ENCODE measurements at regions not wholly inside any gene's neighbourhood (a gene's known extent, or its start where the extent isn't known, plus 50 kb on each side); places are given as distances from the start of the nearest gene placed in this dataset.

DNA sequence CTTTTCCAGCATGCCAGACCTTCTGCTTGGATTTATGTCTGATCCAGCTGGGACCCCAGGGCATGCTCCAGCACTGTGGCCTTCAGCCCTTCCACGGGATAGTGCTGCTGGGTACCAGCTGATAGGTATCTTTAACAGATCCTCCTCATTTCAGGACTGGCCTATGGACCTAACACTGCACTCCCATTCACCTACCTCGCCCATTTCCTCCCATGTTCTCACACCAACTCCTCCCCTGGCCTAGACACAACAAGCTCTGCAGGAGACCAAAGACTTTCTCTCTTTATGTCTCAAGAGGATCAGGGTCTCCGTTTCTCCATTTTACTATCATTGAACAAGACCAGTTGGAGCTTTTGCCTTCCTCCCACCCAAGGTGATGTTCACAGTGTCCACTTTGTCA is 140.0 kb upstream of the TMCC3 start:
- H3K27me3 Mint-ChIP-seq = no peaks in the 10 kb centered on the region
- H3K27ac Mint-ChIP-seq = no peak overlapping the region
- CTCF ChIA-PET = no interaction called here
- H3K4me1 Mint-ChIP-seq (ENCODE audit: low read depth) = no peaks in the 10 kb centered on the region
- no peak for DNase-seq
- intact Hi-C loops (cut with micrococcal nuclease) = no loop called here
- H3K9me3 Mint-ChIP-seq = no peaks in the 10 kb centered on the region
- no peak overlapping the region for H3K4me3 Mint-ChIP-seq
- POLR2A ChIA-PET = no interaction called here
- no peaks in the 10 kb centered on the region for H3K36me3 Mint-ChIP-seq

DNA sequence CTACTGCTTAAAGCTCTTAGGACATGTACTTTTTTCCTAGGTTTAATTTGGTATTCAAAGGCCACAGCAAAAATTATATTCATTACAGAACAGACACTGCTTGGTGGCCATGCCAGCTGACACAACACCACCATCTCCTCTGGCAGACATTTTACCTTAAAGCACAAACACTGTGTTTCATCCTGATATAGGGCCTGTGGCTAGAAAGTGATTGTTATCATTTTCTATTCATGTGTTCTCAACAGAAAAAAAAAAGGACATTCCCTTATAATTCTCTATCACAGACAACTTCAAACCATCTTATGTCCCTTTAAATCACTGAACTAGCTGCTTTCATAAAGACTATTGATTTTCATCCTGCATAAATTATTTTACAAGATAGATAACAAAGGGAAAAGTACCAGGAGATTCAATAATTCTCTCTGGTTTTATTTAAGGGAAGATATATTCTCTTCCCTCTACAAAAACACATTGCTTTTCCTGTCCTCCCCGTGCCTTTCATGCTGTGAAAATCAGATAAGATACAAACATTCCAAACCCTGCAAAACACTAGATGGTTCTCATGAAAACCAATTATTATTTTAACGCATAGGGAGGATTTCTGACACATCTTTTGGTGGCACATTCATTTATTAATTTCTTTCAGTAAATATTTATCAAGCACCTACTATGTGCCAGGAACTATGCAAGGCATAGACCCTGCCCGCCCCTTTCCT is 139.3 kb upstream of the TMCC3 start:
- no peak for DNase-seq
- no peaks in the 10 kb centered on the region for H3K36me3 Mint-ChIP-seq
- H3K4me3 Mint-ChIP-seq = no peak overlapping the region
- H3K27ac Mint-ChIP-seq = no peak overlapping the region
- intact Hi-C loops (cut with micrococcal nuclease) = no loop called here
- no peaks in the 10 kb centered on the region for H3K9me3 Mint-ChIP-seq
- ChIA-PET POLR2A (no interaction called here), CTCF (no interaction called here)
- H3K27me3 Mint-ChIP-seq = no peaks in the 10 kb centered on the region
- H3K4me1 Mint-ChIP-seq (ENCODE audit: low read depth) = no peaks in the 10 kb centered on the region

DNA sequence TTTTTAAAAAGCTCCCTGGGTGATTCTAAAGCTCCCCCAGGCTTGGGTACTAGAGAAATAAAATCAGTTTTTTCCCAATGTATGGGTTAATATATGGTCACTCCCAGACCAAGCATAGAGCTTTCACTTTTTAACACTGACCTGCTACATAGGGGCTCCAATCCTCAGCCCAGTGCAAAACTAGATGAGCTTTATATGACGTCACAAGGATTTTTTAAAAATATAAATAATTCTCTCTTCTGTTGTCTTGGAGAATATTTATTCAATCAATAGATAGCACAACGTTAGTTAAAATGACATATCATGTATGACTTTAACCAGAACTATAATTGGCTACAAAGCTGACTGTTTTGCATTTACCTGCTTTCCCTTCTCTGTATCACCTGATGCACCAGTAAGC is 137.9 kb upstream of the TMCC3 start:
- no peaks in the 10 kb centered on the region for H3K4me1 Mint-ChIP-seq (ENCODE audit: low read depth)
- H3K4me3 Mint-ChIP-seq = no peak overlapping the region
- ChIA-PET CTCF (no interaction called here), POLR2A (no interaction called here)
- intact Hi-C loops (cut with micrococcal nuclease) = no loop called here
- no peak for DNase-seq
- H3K27ac Mint-ChIP-seq = no peak overlapping the region
- no peaks in the 10 kb centered on the region for H3K9me3 Mint-ChIP-seq
- peaks cover 2% of the 10 kb centered on the region for H3K27me3 Mint-ChIP-seq
- no peaks in the 10 kb centered on the region for H3K36me3 Mint-ChIP-seq

DNA sequence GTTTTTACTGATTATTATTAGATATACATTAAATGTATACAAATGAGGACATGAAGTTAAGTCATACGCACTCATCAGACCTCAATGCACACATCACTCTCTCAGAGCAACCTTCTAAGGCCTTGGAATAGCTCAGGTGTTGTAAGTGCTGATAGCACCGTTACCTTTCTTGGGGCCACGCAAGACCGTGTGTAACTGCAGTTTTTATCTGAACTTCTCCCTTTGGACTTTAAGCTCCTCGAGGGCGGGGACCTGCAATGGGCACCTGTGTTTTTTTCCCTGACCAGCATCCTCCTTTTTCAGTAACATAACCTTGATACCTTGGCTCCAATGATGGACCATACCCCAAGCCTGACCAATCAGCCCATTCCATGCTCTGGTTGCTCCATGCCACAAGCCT is 136.5 kb upstream of the TMCC3 start:
- Mint-ChIP-seq H3K4me3 (no peak overlapping the region), H3K9me3 (peaks cover 4% of the 10 kb centered on the region), H3K36me3 (no peaks in the 10 kb centered on the region), H3K27ac (no peak overlapping the region), H3K4me1 (ENCODE audit: low read depth) (no peaks in the 10 kb centered on the region), H3K27me3 (peaks cover 4% of the 10 kb centered on the region)
- ChIA-PET CTCF (no interaction called here), POLR2A (interaction anchor here (0.9 kb wide), 1 partner anchor 13 kb away, joined by 3 read pairs; no protein-coding TSS in a partner anchor)
- DNase-seq = no peak
- intact Hi-C loops (cut with micrococcal nuclease) = no loop called here

DNA sequence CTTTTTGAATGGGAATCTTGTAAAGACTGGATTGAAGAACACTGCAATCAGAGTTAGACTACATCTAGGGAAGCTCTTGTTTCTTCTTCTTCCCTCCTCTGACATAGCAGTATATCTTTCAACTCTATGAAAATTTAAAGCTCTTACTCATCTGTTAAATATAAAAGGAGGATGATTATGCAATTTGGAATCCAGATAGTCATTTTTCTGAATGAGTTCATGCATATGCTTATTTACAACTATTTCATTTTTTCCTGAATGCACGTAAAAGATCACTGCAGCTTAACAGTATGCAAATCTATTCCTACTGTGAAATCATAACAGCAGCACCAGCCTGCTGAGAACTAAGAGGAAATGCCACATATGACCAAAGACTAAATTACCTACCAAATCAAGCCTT is 133.5 kb upstream of the TMCC3 start:
- no peak for DNase-seq
- H3K4me3 Mint-ChIP-seq = no peak overlapping the region
- ChIA-PET POLR2A (no interaction called here), CTCF (no interaction called here)
- H3K36me3 Mint-ChIP-seq = no peaks in the 10 kb centered on the region
- H3K27me3 Mint-ChIP-seq = peaks cover 13% of the 10 kb centered on the region
- H3K9me3 Mint-ChIP-seq = peaks cover 4% of the 10 kb centered on the region
- no peaks in the 10 kb centered on the region for H3K4me1 Mint-ChIP-seq (ENCODE audit: low read depth)
- intact Hi-C loops (cut with micrococcal nuclease) = no loop called here
- no peak overlapping the region for H3K27ac Mint-ChIP-seq

DNA sequence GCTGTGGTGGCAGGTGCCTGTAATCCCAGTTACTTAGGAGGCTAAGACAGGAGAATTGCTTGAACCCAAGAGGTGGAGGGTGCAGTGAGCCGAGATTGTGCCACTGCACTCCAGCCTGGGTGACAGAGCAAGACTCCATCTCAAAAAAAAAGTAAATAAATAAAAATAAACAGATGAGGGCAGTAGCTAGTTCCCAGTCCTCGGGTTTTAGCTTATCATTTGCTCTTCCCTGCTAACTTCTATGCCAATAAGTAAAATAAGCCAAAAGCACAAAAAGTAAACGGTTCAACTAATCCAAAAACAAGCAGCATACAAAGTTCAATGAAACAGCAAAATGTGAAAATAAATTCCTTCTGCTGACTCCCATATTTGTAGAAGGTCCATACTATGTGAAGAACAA is 133.0 kb upstream of the TMCC3 start:
- Mint-ChIP-seq H3K27me3 (peaks cover 13% of the 10 kb centered on the region), H3K27ac (no peak overlapping the region), H3K4me3 (no peak overlapping the region), H3K36me3 (no peaks in the 10 kb centered on the region), H3K4me1 (ENCODE audit: low read depth) (no peaks in the 10 kb centered on the region), H3K9me3 (peaks cover 4% of the 10 kb centered on the region)
- POLR2A ChIA-PET = no interaction called here
- DNase-seq = no peak
- intact Hi-C loops (cut with micrococcal nuclease) = no loop called here
- CTCF ChIA-PET = no interaction called here

DNA sequence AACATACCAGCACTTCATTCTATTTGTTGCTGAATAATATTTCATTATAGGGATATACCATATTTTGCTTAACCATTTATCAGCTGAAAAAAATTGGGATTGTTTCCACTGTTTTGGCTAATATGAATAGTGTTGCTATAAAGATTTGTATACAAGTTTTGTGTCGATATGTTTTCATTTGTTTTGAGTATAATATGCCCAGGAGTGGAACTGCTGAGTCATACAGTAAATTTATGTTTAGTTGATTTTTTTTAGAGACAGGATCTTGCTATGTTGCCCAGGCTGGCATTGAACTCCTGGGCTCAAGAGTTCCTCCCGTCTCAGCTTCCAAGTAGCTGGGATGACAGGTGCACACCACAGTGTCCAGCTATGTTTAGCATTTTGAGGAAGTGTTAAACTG is 131.5 kb upstream of the TMCC3 start:
- DNase-seq = no peak
- Mint-ChIP-seq H3K9me3 (peaks cover 4% of the 10 kb centered on the region), H3K36me3 (no peaks in the 10 kb centered on the region), H3K4me1 (ENCODE audit: low read depth) (no peaks in the 10 kb centered on the region), H3K4me3 (no peak overlapping the region), H3K27me3 (peaks cover 18% of the 10 kb centered on the region), H3K27ac (no peak overlapping the region)
- intact Hi-C loops (cut with micrococcal nuclease) = no loop called here
- CTCF ChIA-PET = no interaction called here
- POLR2A ChIA-PET = no interaction called here

DNA sequence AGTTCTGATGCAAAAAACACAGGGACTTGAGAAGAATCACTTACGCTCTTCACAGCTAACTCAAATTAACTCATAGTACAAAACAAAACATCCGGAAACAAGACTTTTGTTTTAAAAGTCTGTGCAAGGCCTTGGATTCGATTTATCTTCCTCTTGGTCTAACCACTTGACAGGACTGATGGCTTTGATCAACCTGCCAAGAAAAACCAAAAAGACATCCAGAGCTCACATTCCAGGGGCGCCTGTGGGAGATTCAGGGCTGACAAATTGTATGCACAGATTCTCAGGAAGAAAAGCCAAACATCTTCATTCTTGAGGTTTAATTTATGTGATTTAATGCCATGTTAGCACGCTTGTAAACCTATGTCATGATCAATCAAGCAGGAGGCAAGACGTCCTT is 129.1 kb upstream of the TMCC3 start:
- no peak overlapping the region for H3K4me3 Mint-ChIP-seq
- no peaks in the 10 kb centered on the region for H3K36me3 Mint-ChIP-seq
- peaks cover 19% of the 10 kb centered on the region for H3K27me3 Mint-ChIP-seq
- H3K9me3 Mint-ChIP-seq = peaks cover 4% of the 10 kb centered on the region
- no peaks in the 10 kb centered on the region for H3K4me1 Mint-ChIP-seq (ENCODE audit: low read depth)
- intact Hi-C loops (cut with micrococcal nuclease) = no loop called here
- CTCF ChIA-PET = no interaction called here
- no peak overlapping the region for H3K27ac Mint-ChIP-seq
- no peak for DNase-seq
- POLR2A ChIA-PET = no interaction called here

DNA sequence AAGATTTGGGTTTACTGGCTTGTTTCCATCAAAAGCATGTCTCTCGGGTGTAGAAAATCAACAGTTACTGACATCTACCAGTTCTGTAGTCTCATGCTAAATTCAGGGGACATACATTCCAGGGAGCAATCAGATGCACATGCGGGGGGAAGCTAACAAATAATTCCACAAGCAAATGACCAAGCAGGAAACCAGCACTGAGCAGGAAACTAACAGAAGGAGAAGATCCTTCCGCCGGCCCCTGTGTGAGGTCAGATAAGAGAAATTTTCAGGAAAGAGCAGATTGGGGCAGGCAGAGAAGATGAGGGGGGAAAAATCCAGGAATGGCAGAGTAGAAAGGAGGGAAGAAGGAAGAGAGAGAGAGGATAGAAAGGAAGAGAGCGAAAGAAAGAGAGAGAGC is 127.6 kb upstream of the TMCC3 start:
- Mint-ChIP-seq H3K36me3 (no peaks in the 10 kb centered on the region), H3K27ac (no peak overlapping the region), H3K9me3 (peaks cover 4% of the 10 kb centered on the region), H3K27me3 (peaks cover 21% of the 10 kb centered on the region), H3K4me3 (no peak overlapping the region), H3K4me1 (ENCODE audit: low read depth) (no peaks in the 10 kb centered on the region)
- ChIA-PET CTCF (no interaction called here), POLR2A (no interaction called here)
- intact Hi-C loops (cut with micrococcal nuclease) = no loop called here
- no peak for DNase-seq

DNA sequence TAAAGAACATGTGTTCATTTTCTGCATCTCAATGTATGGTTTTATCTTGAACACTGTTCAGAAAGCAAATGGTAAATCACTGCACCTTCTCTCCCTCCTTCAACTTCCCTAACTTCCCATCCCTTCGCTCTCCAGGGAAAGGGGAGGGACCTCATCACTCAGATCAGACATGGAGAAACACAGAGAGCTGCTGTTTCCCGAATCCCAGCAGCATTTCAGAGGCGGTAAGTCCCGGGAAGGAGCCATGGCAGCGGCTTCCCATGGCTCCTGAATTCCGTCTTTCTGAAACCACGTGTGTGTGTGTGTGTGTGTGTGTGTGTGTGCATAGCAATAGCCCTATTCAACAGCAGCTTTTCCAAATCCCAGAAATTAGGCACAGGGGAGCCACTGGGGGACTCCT is 125.4 kb upstream of the TMCC3 start:
- CTCF ChIA-PET = no interaction called here

DNA sequence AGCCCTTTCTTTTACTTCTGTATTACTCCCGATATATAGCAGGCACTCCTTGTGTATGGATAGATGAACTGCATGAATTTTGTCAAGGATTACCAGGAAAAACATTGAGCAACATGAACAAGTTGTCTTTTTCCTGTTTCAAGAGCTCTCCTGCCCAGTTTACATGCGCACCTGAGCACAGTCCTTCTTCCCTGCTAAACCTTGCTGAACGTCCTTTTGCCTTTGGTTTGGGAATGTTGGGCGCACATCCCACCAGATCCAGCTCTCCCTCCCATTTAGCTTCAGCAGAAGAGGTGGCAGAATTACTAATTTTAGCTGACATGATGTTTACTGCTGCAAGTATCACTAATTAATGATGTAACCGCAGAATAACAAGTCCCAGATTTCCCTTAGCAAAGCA is 121.4 kb upstream of the TMCC3 start:
- Mint-ChIP-seq H3K4me1 (ENCODE audit: low read depth) (peaks cover 7% of the 10 kb centered on the region), H3K9me3 (no peaks in the 10 kb centered on the region), H3K27me3 (peaks cover 21% of the 10 kb centered on the region), H3K4me3 (no peak overlapping the region), H3K27ac (no peak overlapping the region), H3K36me3 (no peaks in the 10 kb centered on the region)
- ChIA-PET POLR2A (no interaction called here), CTCF (no interaction called here)
- no peak for DNase-seq
- intact Hi-C loops (cut with micrococcal nuclease) = no loop called here

More for the DNA sequence above, 125.4 kb upstream of the TMCC3 start:
- Mint-ChIP-seq H3K36me3 (no peaks in the 10 kb centered on the region), H3K4me1 (ENCODE audit: low read depth) (no peaks in the 10 kb centered on the region), H3K9me3 (no peaks in the 10 kb centered on the region), H3K4me3 (no peak overlapping the region), H3K27ac (no peak overlapping the region), H3K27me3 (peaks cover 21% of the 10 kb centered on the region)
- POLR2A ChIA-PET = no interaction called here
- DNase-seq = no peak
- intact Hi-C loops (cut with micrococcal nuclease) = no loop called here

DNA sequence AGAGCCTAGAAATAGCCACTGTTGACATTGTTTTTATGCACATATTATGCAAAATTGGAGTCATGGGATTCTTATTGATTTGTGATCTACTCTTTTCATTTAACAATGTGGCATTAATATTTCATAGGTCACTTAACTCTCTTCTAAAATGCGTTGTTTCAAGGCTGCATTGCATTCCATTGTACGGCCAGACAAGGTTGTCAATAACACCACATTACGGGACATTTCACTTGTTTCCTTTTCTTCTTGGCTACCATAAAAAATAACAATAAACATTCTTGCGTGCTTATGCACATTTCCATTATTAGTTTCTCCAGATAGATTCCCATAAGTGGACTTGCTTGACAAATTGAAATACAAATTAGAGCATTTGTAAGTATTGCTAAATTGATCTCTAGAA is 120.8 kb upstream of the TMCC3 start:
- ChIA-PET POLR2A (no interaction called here), CTCF (no interaction called here)
- no peaks in the 10 kb centered on the region for H3K36me3 Mint-ChIP-seq
- H3K4me3 Mint-ChIP-seq = no peak overlapping the region
- H3K27me3 Mint-ChIP-seq = peaks cover 22% of the 10 kb centered on the region
- H3K4me1 Mint-ChIP-seq (ENCODE audit: low read depth) = peaks cover 7% of the 10 kb centered on the region
- no peaks in the 10 kb centered on the region for H3K9me3 Mint-ChIP-seq
- H3K27ac Mint-ChIP-seq = no peak overlapping the region
- intact Hi-C loops (cut with micrococcal nuclease) = no loop called here
- DNase-seq = no peak

DNA sequence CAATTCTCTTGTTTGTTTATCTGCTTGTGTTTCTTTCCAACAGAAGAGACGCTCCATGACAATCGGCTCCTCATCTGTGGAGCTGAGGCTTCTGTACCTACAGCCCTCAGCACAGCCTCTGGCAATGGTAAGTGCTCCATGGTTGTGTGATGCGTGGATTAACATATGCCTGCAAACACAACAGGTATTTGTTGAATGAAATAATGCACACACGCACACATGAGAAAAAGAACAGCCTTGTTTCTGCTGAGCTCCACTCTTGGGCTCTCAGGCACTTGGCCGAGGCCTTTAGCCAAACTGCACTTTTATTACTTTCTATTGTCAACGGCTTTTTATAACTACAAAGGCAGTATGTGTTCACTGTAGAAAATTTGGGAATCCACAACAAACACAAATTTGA is 120.4 kb upstream of the TMCC3 start:
- CTCF ChIA-PET = no interaction called here
- POLR2A ChIA-PET = no interaction called here
- no peak for DNase-seq
- H3K9me3 Mint-ChIP-seq = no peaks in the 10 kb centered on the region
- intact Hi-C loops (cut with micrococcal nuclease) = no loop called here
- peaks cover 22% of the 10 kb centered on the region for H3K27me3 Mint-ChIP-seq
- H3K27ac Mint-ChIP-seq = no peak overlapping the region
- no peak overlapping the region for H3K4me3 Mint-ChIP-seq
- H3K4me1 Mint-ChIP-seq (ENCODE audit: low read depth) = peaks cover 7% of the 10 kb centered on the region
- no peaks in the 10 kb centered on the region for H3K36me3 Mint-ChIP-seq

All from activated CD4-positive, alpha-beta memory T cell treated with anti-CD3 and anti-CD28 coated beads for 36 hours (primary cell).